Heart right ventricle (tissue), 16 donors: ENCODE measurements at regions not wholly inside any gene's neighbourhood (a gene's known extent, or its start where the extent isn't known, plus 50 kb on each side); places are given as distances from the start of the nearest gene placed in this dataset.
A peak's percentile ranks its signal among the peaks of the same experiment; 100 is the strongest.

Experiments used
- ATAC-seq, 8 donors: fragments of 200-7000 bp; cut with Tn5 transposase; one replicate each; pipeline ENCODE4 v1.9.1; 2020; ENCODE audit warnings: mild to moderate bottlenecking in 8 of 8, moderate library complexity in 8 of 8, moderate number of reproducible peaks in 1 of 8
- DNase-seq, 2 donors: peaks; one replicate each; pipeline ENCODE4 v3.0.0-alpha.2; 2020
- H3K27ac ChIP-seq, 10 donors: fragments of 200-600 bp; sonication (generic) in 2 of 10; one replicate each; pipeline versions ENCODE4 v1.5.0 to v1.8.0; 2020 to 2022; ENCODE audit warnings: mild to moderate bottlenecking in 3 of 10
- H3K27me3 ChIP-seq, 7 donors: fragments of 200-600 bp; one replicate each; pipeline ENCODE4 v1.8.0; 2021 to 2022; ENCODE audit warnings: mild to moderate bottlenecking in 2 of 7
- H3K36me3 ChIP-seq, 9 donors: fragments of 200-600 bp; sonication (generic) in 1 of 9; one replicate each; pipeline versions ENCODE4 v1.5.0 to v1.8.0; 2020 to 2022; ENCODE audit warnings: mild to moderate bottlenecking in 2 of 9
- H3K4me1 ChIP-seq, 9 donors: fragments of 200-600 bp; sonication (generic) in 1 of 9; one replicate each; pipeline versions ENCODE4 v1.5.0 to v1.8.0; 2020 to 2022; ENCODE audit warnings: mild to moderate bottlenecking in 4 of 9
- H3K4me3 ChIP-seq, 10 donors: fragments of 200-600 bp; sonication (generic) in 2 of 10; one replicate each; pipeline versions ENCODE4 v1.5.0 to v1.8.0; 2020 to 2022; ENCODE audit warnings: mild to moderate bottlenecking in 7 of 10, moderate library complexity in 2 of 10
- H3K9me3 ChIP-seq, 11 donors: fragments of 200-600 bp in 10 of 11; sonication (generic) in 2 of 11; one replicate each; pipeline versions ENCODE4 v1.5.0 to v1.8.0; 2013 to 2022; ENCODE audit warnings: mild to moderate bottlenecking in 2 of 11, control low read depth in 1 of 11, moderate library complexity in 1 of 11
- WGBS, 2 donors: extraction: QIAGEN DNeasy Blood & Tissue Kit; methylation state at CpG; one replicate each; pipeline ENCODE4 v1.1.7; 2013; ENCODE audit warnings: inconsistent platforms in 1 of 2; 5-methylcytosine and 5-hydroxymethylcytosine counted together
- intact Hi-C, 10 donors: fragments of 100-400 bp; cut with DNase I; formaldehyde crosslinking; loops; one replicate each; pipeline versions ENCODE4 v1.11.1 to v1.14.2; 2022
- TF ChIP-seq, protein P1 (sequence below), 9 donors: fragments of 200-600 bp; sonication (generic) in 2 of 9; IDR thresholded peaks; one replicate each; pipeline versions ENCODE4 v1.5.0 to v1.8.0; 2021 to 2022; ENCODE audit warnings: antibody characterized with exemption in 9 of 9, mild to moderate bottlenecking in 5 of 9, moderate library complexity in 1 of 9
- donor health status: Arrhythmogenic right ventricular cardiomyopathy.
- donor health status: ischemic (EF 13 %, LVEDD 7.1; RV severe dilation, severe dysfunction).
- donor health status: healthy with polysubstance abuse.
- donor health status: DM: no; HTN: yes; CAD: no.
- donor health status: DM: no; HTN: no; CAD: no.
- donor health status: ischemic (EF 25% LVEDD 6.9; RV normal size, moderate dysfunction).
- donor health status: ischemic (EF 25% LVEDD 5.7; RV mildly dilated, moderate dysfunction).
- donor health status: healthy.
- donor health status: DM: yes; HTN: yes; CAD: no.
- donor health status: Ischemic cardiomyopathy.
- donor health status: ischemic (EF 35%, LVEDD 5.7; RV mildly dilated, moderate dysfunction).
- donor health status: nonischemic (EF 11% LVEDD 7.7; RV severe dilation, severe dysfunction).
- donor health status: DM: yes; HTN: yes; CAD: no.
- donor health status: PGD.
- donor health status: ischemic (EF 29% LVEDD 5.4; RV normal size, mild dysfunction).
- donor health status: nonischemic (EF 23%, LVEDD 6.1; RV moderate dilation, normal function).

DNA sequence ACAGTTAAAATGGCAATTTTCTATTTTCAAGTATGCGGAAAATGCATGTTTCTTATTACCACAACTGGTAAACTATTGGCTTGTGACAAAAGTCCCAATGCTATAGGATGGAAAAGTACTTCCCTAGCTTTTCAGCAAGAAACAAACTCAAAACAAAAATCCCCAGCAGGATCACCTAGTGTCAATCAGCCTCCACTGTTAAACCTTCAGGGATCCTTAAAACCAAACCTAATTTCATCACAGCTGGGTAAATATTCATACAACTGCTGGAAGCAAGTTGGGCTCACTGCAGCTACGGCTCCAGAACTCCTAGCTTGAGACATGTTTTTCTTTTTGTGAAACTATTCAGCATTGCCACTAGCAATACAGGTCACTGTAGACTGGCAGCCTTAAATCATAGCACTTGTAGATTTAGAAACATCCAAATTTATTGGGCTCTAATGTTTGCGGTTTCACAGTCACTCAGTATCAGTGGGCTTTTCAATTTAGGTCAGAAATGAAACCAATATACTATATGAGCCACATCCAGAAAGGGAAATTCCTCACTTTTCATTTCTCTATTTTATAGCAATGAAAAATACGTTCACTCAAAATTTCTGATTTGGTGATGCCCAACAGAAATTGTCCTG, 145.2 kb upstream of the ANK3 start:
- H3K27me3 ChIP-seq = no peaks in the 10 kb centered on the region
- WGBS, 2 donors = 78 to 81% methylated on average over 4 of the region's 4 CpGs
- ATAC-seq (no peak), DNase-seq (no peak)
- no peaks in the 10 kb centered on the region for H3K36me3 ChIP-seq
- H3K4me1 ChIP-seq = peaks cover 0 to 17% (median 4%) of the 10 kb centered on the region in 9 donors
- H3K27ac ChIP-seq = no peak overlapping the region
- H3K4me3 ChIP-seq = no peak overlapping the region
- intact Hi-C loops = no loop called here
- TF ChIP-seq, protein P1, sequence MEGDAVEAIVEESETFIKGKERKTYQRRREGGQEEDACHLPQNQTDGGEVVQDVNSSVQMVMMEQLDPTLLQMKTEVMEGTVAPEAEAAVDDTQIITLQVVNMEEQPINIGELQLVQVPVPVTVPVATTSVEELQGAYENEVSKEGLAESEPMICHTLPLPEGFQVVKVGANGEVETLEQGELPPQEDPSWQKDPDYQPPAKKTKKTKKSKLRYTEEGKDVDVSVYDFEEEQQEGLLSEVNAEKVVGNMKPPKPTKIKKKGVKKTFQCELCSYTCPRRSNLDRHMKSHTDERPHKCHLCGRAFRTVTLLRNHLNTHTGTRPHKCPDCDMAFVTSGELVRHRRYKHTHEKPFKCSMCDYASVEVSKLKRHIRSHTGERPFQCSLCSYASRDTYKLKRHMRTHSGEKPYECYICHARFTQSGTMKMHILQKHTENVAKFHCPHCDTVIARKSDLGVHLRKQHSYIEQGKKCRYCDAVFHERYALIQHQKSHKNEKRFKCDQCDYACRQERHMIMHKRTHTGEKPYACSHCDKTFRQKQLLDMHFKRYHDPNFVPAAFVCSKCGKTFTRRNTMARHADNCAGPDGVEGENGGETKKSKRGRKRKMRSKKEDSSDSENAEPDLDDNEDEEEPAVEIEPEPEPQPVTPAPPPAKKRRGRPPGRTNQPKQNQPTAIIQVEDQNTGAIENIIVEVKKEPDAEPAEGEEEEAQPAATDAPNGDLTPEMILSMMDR (IDR thresholded peaks at IDR 0.05) = no peak
- H3K9me3 ChIP-seq = no peaks in the 10 kb centered on the region

DNA sequence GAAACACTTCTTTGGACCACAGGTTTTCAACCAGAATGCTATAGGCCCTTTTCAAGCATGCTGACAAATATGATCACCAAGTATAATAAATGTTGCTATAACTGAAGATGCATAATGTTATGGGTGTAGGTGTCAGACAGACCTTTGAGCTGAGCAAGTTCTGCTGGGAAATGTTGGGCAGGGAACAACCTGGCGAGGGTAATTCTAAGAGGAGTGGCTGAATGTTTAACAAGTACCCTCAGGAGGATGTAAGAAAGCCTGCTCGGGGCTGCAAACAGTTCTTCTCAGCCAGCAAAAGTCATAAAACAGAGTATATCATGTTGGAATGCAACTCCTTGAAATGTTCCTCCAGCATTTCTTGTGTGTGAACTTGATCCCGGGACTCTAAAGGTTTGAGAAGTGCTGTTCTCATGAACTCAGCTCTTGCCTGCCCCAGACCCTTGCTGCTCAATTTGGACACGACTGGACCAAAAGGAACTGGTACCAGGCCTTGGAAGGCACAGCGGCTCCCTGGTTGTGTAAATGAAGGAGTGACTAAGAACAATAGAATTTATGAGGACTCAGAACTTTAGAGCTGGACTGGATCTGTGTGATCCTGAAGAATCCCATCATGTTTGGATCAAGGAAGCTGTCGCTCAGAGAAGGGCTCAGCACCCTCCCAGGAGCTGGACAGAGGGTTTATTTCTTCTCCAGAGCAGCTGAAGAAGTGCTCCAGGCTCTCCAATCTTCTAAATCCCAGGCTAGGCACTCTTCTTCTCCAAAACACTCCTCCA, 143.2 kb upstream of the ANK3 start:
- H3K4me3 ChIP-seq = no peak overlapping the region
- H3K36me3 ChIP-seq = no peaks in the 10 kb centered on the region
- H3K27ac ChIP-seq = no peak overlapping the region
- TF ChIP-seq, protein P1 (IDR thresholded peaks at IDR 0.05) = no peak
- H3K27me3 ChIP-seq = no peaks in the 10 kb centered on the region
- peaks cover 0 to 17% (median 4%) of the 10 kb centered on the region in 9 donors for H3K4me1 ChIP-seq
- ATAC-seq (no peak), DNase-seq (no peak)
- intact Hi-C loops = no loop called here
- 75 to 84% methylated on average over 6 of the region's 6 CpGs for WGBS, 2 donors
- H3K9me3 ChIP-seq = no peaks in the 10 kb centered on the region

DNA sequence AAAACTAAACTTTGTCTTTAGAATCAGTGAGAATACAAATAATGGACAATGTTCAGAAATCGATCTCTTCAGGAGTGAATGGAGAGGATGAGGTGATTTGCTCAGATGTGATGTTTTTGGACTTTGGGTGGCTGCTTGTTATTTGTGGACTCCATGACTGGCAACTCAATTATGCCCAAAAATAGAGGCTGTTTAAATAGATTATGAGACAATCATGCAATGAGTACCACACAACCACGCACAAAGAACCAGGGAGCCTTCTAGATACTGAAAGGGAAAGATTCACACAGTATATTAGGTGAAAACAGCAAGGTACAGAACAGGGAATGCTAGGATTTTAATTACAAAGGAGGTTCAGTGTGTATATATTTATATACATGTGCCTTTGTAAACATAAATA, 141.3 kb upstream of the ANK3 start:
- Histone ChIP-seq H3K27me3 (no peaks in the 10 kb centered on the region), H3K9me3 (no peaks in the 10 kb centered on the region), H3K36me3 (no peaks in the 10 kb centered on the region), H3K4me1 (peaks cover 0 to 17% (median 4%) of the 10 kb centered on the region in 9 donors), H3K4me3 (no peak overlapping the region), H3K27ac (peak overlapping the region in 2 of 10 donors; percentile 37 to 43)
- TF ChIP-seq, protein P1 (IDR thresholded peaks at IDR 0.05) = no peak
- WGBS, 2 donors = 66 to 73% methylated on average over 2 of the region's 2 CpGs
- intact Hi-C loops = no loop called here
- ATAC-seq = peak in 5 of 8 donors; percentile 56 to 91 (median 79)
- no peak for DNase-seq

DNA sequence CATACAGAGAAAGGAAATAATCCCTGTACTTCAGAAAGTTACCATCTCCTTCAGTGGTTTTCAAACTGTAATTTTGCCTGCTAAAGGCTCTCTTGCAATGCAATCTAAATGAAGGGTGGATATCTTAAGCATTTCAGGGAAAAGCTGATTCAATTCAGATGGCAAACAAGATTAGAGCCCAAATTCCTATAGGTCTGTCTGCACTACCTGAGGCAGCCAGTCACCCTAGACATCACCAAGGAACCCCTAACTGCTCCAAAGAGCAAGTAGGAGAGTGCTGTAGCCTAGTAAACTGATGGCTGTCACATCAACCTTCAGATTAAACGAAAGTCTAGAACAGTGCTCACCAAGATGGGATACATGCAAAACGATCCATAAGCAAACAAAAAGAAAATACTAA, 138.0 kb upstream of the ANK3 start:
- DNase-seq (no peak), ATAC-seq (no peak)
- H3K36me3 ChIP-seq = no peaks in the 10 kb centered on the region
- TF ChIP-seq, protein P1 (IDR thresholded peaks at IDR 0.05) = no peak
- intact Hi-C loops = no loop called here
- no peak overlapping the region for H3K27ac ChIP-seq
- peaks cover 0 to 17% (median 4%) of the 10 kb centered on the region in 9 donors for H3K4me1 ChIP-seq
- H3K27me3 ChIP-seq = no peaks in the 10 kb centered on the region
- H3K4me3 ChIP-seq = no peak overlapping the region
- peaks cover 0 to 5% (median 0%) of the 10 kb centered on the region in 11 donors for H3K9me3 ChIP-seq
- WGBS, 2 donors = 92 to 96% methylated on average over 2 of the region's 2 CpGs
